IMR-90 (cell line): ENCODE measurements at regions not wholly inside any gene's neighbourhood (a gene's known extent, or its start where the extent isn't known, plus 50 kb on each side); places are given as distances from the start of the nearest gene placed in this dataset.

Experiments
- BHLHE40 ChIP-seq: fragments of 150-350 bp; IDR thresholded peaks from 2 replicates; pipeline ENCODE4 v1.6.1; 2016; ENCODE audit warnings: mild to moderate bottlenecking, low read depth, low read length
- CEBPB ChIP-seq: IDR thresholded peaks from 2 replicates; pipeline ENCODE4 v1.6.1; 2012; ENCODE audit warnings: low read depth, low read length, improper control_type of control experiment
- CHD1 ChIP-seq: IDR thresholded peaks from 2 replicates; pipeline ENCODE4 v1.6.1; 2012; ENCODE audit warnings: low read depth, low read length, improper control_type of control experiment
- CTCF ChIP-seq: conservative IDR thresholded peaks from 2 replicates; pipeline ENCODE4 v1.5.1; 2012; ENCODE audit warnings: mild to moderate bottlenecking, low read depth, low read length, improper control_type of control experiment
- MAFK ChIP-seq: IDR thresholded peaks from 2 replicates; pipeline ENCODE4 v1.6.1; 2012; ENCODE audit warnings: low read depth, low read length, improper control_type of control experiment
- MAZ ChIP-seq: IDR thresholded peaks from 2 replicates; pipeline ENCODE4 v1.6.1; 2012; ENCODE audit warnings: low read depth, mild to moderate bottlenecking, low read length, improper control_type of control experiment, moderate library complexity, borderline replicate concordance
- MXI1 ChIP-seq: IDR thresholded peaks from 2 replicates; pipeline ENCODE4 v1.6.1; 2012; ENCODE audit warnings: low read depth, mild to moderate bottlenecking, low read length, moderate library complexity, borderline replicate concordance
- POLR2A ChIP-seq: IDR thresholded peaks from 2 replicates; pipeline ENCODE4 v1.6.1; 2012; ENCODE audit warnings: mild to moderate bottlenecking, low read depth, low read length
- RAD21 ChIP-seq: IDR thresholded peaks from 2 replicates; pipeline ENCODE4 v1.6.1; 2012; ENCODE audit warnings: low read length, improper control_type of control experiment
- RCOR1 ChIP-seq: IDR thresholded peaks from 2 replicates; pipeline ENCODE4 v1.6.1; 2012; ENCODE audit warnings: mild to moderate bottlenecking, low read length, improper control_type of control experiment; ENCODE audit not compliant: insufficient replicate concordance
- RFX5 ChIP-seq: IDR thresholded peaks from 2 replicates; pipeline ENCODE4 v1.8.0; 2012; ENCODE audit warnings: low read depth, mild to moderate bottlenecking, low read length, moderate library complexity
- SMC3 ChIP-seq: fragments of 150-350 bp; IDR thresholded peaks from 2 replicates; pipeline ENCODE4 v1.6.1; 2016; ENCODE audit warnings: low read depth, mild to moderate bottlenecking, antibody characterized with exemption, low read length, moderate library complexity
- TF ChIP-seq, protein P1 (sequence below): fragments of 150-350 bp; IDR thresholded peaks from 2 replicates; pipeline ENCODE4 v1.6.1; 2017; ENCODE audit warnings: mild to moderate bottlenecking, antibody characterized with exemption, low read length, low read depth
- TF ChIP-seq, protein P2 (sequence below): fragments of 150-350 bp; IDR thresholded peaks from 2 replicates; pipeline ENCODE4 v1.6.1; 2016; ENCODE audit warnings: low read depth, mild to moderate bottlenecking, low read length, moderate library complexity, borderline replicate concordance

DNA sequence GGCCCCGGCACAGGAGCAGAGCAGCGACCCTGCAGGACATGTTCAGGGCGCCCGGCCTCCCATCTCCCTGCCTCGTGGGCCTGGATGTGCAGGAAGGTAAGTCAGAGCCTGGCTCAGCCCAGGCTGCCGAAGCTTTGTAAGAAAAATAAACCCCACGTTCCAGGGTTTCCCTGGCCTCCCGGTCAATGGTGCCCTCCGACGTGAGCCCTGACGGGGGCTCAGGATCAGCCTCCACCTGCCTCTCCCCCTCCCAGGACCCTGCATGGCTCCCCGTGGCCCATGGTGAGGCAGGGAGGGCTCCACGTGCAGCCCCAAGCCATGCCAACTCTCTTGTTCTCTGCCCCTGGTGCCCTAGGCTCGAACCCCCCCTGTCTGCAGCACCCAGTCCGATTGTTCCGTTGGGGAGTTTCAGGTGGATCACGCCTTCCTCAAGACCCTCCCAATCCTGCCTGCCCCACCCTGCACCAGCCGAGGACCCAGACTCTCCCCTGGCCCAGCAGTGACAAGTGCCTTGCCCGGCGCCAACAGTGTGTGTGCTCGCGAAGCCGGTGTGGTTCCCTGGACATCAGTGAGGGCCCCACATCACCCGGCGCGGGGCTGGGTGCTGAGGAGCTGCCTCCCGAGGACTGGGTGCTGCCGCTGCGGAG lies 73.2 kb downstream of the PDGFA start:
- TF ChIP-seq POLR2A = no peak
- no peak for TF ChIP-seq MAZ
- no peak for TF ChIP-seq CTCF
- TF ChIP-seq RCOR1 = no peak
- TF ChIP-seq, protein P1, sequence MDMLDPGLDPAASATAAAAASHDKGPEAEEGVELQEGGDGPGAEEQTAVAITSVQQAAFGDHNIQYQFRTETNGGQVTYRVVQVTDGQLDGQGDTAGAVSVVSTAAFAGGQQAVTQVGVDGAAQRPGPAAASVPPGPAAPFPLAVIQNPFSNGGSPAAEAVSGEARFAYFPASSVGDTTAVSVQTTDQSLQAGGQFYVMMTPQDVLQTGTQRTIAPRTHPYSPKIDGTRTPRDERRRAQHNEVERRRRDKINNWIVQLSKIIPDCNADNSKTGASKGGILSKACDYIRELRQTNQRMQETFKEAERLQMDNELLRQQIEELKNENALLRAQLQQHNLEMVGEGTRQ = no peak
- TF ChIP-seq SMC3 = no peak
- TF ChIP-seq RFX5 = no peak
- TF ChIP-seq MXI1 = no peak
- TF ChIP-seq CHD1 = no peak
- TF ChIP-seq RAD21 = no peak
- TF ChIP-seq, protein P2, sequence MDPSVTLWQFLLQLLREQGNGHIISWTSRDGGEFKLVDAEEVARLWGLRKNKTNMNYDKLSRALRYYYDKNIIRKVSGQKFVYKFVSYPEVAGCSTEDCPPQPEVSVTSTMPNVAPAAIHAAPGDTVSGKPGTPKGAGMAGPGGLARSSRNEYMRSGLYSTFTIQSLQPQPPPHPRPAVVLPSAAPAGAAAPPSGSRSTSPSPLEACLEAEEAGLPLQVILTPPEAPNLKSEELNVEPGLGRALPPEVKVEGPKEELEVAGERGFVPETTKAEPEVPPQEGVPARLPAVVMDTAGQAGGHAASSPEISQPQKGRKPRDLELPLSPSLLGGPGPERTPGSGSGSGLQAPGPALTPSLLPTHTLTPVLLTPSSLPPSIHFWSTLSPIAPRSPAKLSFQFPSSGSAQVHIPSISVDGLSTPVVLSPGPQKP = no peak
- no peak for TF ChIP-seq MAFK
- TF ChIP-seq CEBPB = no peak
- no peak for TF ChIP-seq BHLHE40
